HCT116 (cell line): ENCODE measurements at regions not wholly inside any gene's neighbourhood (a gene's known extent, or its start where the extent isn't known, plus 50 kb on each side); places are given as distances from the start of the nearest gene placed in this dataset.

Source experiments
- ATAC-seq: fragments of 200-7000 bp; cut with Tn5 transposase; 2 replicates; pipeline ENCODE4 v1.9.1; 2020; ENCODE audit warnings: mild to moderate bottlenecking, moderate library complexity
- BruUV-seq: library from RNA; stranded (reverse); fragments of 400-500 nt; replicated peaks from 2 replicates; lab custom pipeline; 2021; lab: Mats Ljungman, UMichigan
- CTCF ChIA-PET: fragments of 300-600 bp; sonication (Branson Sonifier 250); formaldehyde crosslinking; loops from one replicate; lab custom pipeline; 2021; ENCODE audit warnings: antibody characterized with exemption; lab: Charles Lee
- POLR2A ChIA-PET: fragments of 300-600, 350-600 bp; sonication (Branson Sonifier 250); formaldehyde crosslinking; loops from one replicate; lab custom pipeline; 2021; ENCODE audit warnings: antibody characterized with exemption; lab: Charles Lee
- RAD21 ChIA-PET, 2 experiments: fragments of 300-600 bp; sonication (Branson Sonifier 250); formaldehyde crosslinking; loops; one replicate each; lab custom pipeline; 2023; ENCODE audit warnings: low total read pairs in 2 of 2; ENCODE audit not compliant: uncharacterized antibody in 2 of 2, unreplicated experiment in 2 of 2, low non-redundant PET in 1 of 2; lab: Charles Lee
- DNase-seq: peaks from one replicate; pipeline ENCODE4 v3.0.0-alpha.2; 2010; ENCODE audit warnings: low read depth, low spot score
- H2AFZ ChIP-seq: fragments of 200-600 bp; shearing (Covaris generic), sonication (generic); 2 replicates; pipeline ENCODE4 v1.6.1; 2017; ENCODE audit warnings: low read depth, mixed run types, mixed read lengths, antibody characterized with exemption, low read length; ENCODE audit not compliant: poor library complexity, severe bottlenecking
- H3K27ac ChIP-seq: 2 replicates; pipeline ENCODE4 v1.5.1; 2012; ENCODE audit warnings: low read depth, low read length
- H3K27me3 ChIP-seq: fragments of 200-600 bp; sonication (generic); 2 replicates; pipeline ENCODE4 v1.6.1; 2016; ENCODE audit warnings: mixed run types, low read length, mixed read lengths; ENCODE audit not compliant: insufficient read depth
- H3K36me3 ChIP-seq, 2 experiments: fragments of 200-500 bp in 1 of 2; fragments of 200-600 bp in 1 of 2; sonication (Bioruptor generic) in 1 of 2; sonication (generic) in 1 of 2; 2 replicates each; pipeline versions ENCODE4 v1.5.1 to v1.6.1; 2014 to 2016; ENCODE audit warnings: low read length in 2 of 2, inconsistent platforms in 1 of 2, mixed read lengths in 1 of 2, mixed run types in 1 of 2; ENCODE audit not compliant: insufficient read depth in 2 of 2, control insufficient read depth in 1 of 2
- H3K4me1 ChIP-seq, 2 experiments: fragments of 200-600 bp in 1 of 2; sonication (generic) in 1 of 2; 2 replicates each; pipeline versions ENCODE4 v1.5.1 to v1.6.1; 2012 to 2017; ENCODE audit warnings: low read length in 2 of 2, inconsistent platforms in 1 of 2, mild to moderate bottlenecking in 1 of 2, mixed read lengths in 1 of 2, mixed run types in 1 of 2, moderate library complexity in 1 of 2; ENCODE audit not compliant: insufficient read depth in 2 of 2, control insufficient read depth in 1 of 2
- H3K4me2 ChIP-seq: fragments of 200-600 bp; sonication (generic); 2 replicates; pipeline ENCODE4 v1.6.1; 2017; ENCODE audit warnings: mixed run types, low read length, mixed read lengths
- H3K4me3 ChIP-seq, 2 experiments: fragments of 200-600 bp in 1 of 2; sonication (generic) in 1 of 2; replicated peaks in 1 of 2; 2 replicates each; pipeline ENCODE4 v1.5.1; 2011 to 2016; ENCODE audit warnings: low read length in 2 of 2, control low read depth in 1 of 2, low read depth in 1 of 2, mild to moderate bottlenecking in 1 of 2, mixed read lengths in 1 of 2, mixed run types in 1 of 2
- H3K79me2 ChIP-seq: fragments of 200-600 bp; sonication (generic); 2 replicates; pipeline ENCODE4 v1.6.1; 2017; ENCODE audit warnings: mild to moderate bottlenecking, mixed run types, low read length, moderate library complexity, mixed read lengths; ENCODE audit not compliant: insufficient read depth
- H3K9ac ChIP-seq: fragments of 200-600 bp; sonication (generic); 2 replicates; pipeline ENCODE4 v1.6.1; 2016; ENCODE audit warnings: low read length, mixed read lengths
- H3K9me2 ChIP-seq: fragments of 200-600 bp; sonication (generic), shearing (Covaris generic); 2 replicates; pipeline ENCODE4 v1.6.1; 2017; ENCODE audit warnings: mixed run types, mild to moderate bottlenecking, moderate library complexity; ENCODE audit not compliant: insufficient read depth
- H3K9me3 ChIP-seq, 2 experiments: fragments of 200-500 bp in 1 of 2; fragments of 200-600 bp in 1 of 2; sonication (Bioruptor generic) in 1 of 2; sonication (generic) in 1 of 2; 2 replicates each; pipeline ENCODE4 v1.6.1; 2014 to 2017; ENCODE audit warnings: low read length in 2 of 2, mixed read lengths in 2 of 2, inconsistent platforms in 1 of 2, low read depth in 1 of 2, mild to moderate bottlenecking in 1 of 2, mixed run types in 1 of 2, moderate library complexity in 1 of 2; ENCODE audit not compliant: control insufficient read depth in 1 of 2, insufficient read depth in 1 of 2
- H4K20me1 ChIP-seq: fragments of 200-600 bp; sonication (generic), shearing (Covaris generic); 2 replicates; pipeline ENCODE4 v1.6.1; 2017; ENCODE audit warnings: mixed run types, mild to moderate bottlenecking, moderate library complexity; ENCODE audit not compliant: insufficient read depth
- CTCF ChIP-seq, 3 experiments: fragments of 200-600 bp in 1 of 3; sonication (generic) in 1 of 3; IDR thresholded peaks in 2 of 3; conservative IDR thresholded peaks in 1 of 3; 2 replicates each; pipeline ENCODE4 v1.5.1; 2012 to 2017; ENCODE audit warnings: low read depth in 2 of 3, low read length in 2 of 3, antibody characterized with exemption in 1 of 3, borderline replicate concordance in 1 of 3, control low read depth in 1 of 3, mild to moderate bottlenecking in 1 of 3, mixed read lengths in 1 of 3, mixed run types in 1 of 3, moderate library complexity in 1 of 3; ENCODE audit not compliant: insufficient read depth in 1 of 3
- MAX ChIP-seq: IDR thresholded peaks from 2 replicates; pipeline ENCODE4 v1.6.1; 2012
- intact Hi-C: fragments of 100-400 bp; cut with micrococcal nuclease; formaldehyde crosslinking; loops from 2 replicates; pipeline ENCODE4 v1.10.0; 2022

- no TSS peak for BruUV-seq
- POLR2A ChIA-PET = interaction anchor here (1.2 kb wide), 1 partner anchor 12 kb away, joined by 4 read pairs; no protein-coding TSS in a partner anchor
These were observed 562.2 kb upstream of the MEF2C start for GRCh38 chr5:89445106-89445745.

More at GRCh38 chr5:89445106-89445745, 562.2 kb upstream of the MEF2C start:
- no peak for TF ChIP-seq CTCF (IDR thresholded peaks at IDR 0.05 in 2 of 3, conservative IDR thresholded peaks at IDR 0.05 in 1 of 3; ENCODE audit: borderline replicate concordance in 1 of 3, insufficient read depth in 1 of 3, low read depth in 2 of 3, low read length in 2 of 3)
- TF ChIP-seq MAX = no peak
- Histone ChIP-seq H3K9me2 (no peaks in the 10 kb centered on the region), H3K27me3 (no peaks in the 10 kb centered on the region), H3K9me3 (no peaks in the 10 kb centered on the region), H3K4me1 (no peaks in the 10 kb centered on the region), H3K4me2 (no peak overlapping the region), H2AFZ (no peak overlapping the region), H3K36me3 (no peaks in the 10 kb centered on the region), H3K4me3 (no peak overlapping the region), H3K9ac (no peak overlapping the region), H3K79me2 (no peaks in the 10 kb centered on the region), H3K27ac (no peak overlapping the region), H4K20me1 (no peaks in the 10 kb centered on the region)
- intact Hi-C loops = no loop called here
- ChIA-PET CTCF (no interaction called here), RAD21 (no interaction called here)
- DNase-seq (no peak), ATAC-seq (no peak)
